HCT116 (cell line): ENCODE measurements at regions not wholly inside any gene's neighbourhood (a gene's known extent, or its start where the extent isn't known, plus 50 kb on each side); places are given as distances from the start of the nearest gene placed in this dataset.
"Not testable (repeated sequence)": the region's sequence is repeated elsewhere in the genome, so short reads cannot be mapped to it uniquely, and the experiment has no call there.

Source experiments
- ATF3 ChIP-seq: IDR thresholded peaks from 2 replicates; pipeline ENCODE4 v1.6.1; 2012
- CTCF ChIP-seq, 3 experiments: fragments of 200-600 bp in 1 of 3; sonication (generic) in 1 of 3; IDR thresholded peaks in 2 of 3; conservative IDR thresholded peaks in 1 of 3; 2 replicates each; pipeline ENCODE4 v1.5.1; 2012 to 2017; ENCODE audit warnings: low read depth in 2 of 3, low read length in 2 of 3, antibody characterized with exemption in 1 of 3, borderline replicate concordance in 1 of 3, control low read depth in 1 of 3, mild to moderate bottlenecking in 1 of 3, mixed read lengths in 1 of 3, mixed run types in 1 of 3, moderate library complexity in 1 of 3; ENCODE audit not compliant: insufficient read depth in 1 of 3
- EZH2 ChIP-seq: fragments of 200-600 bp; sonication (generic); IDR thresholded peaks from 2 replicates; pipeline ENCODE4 v1.6.1; 2017; ENCODE audit warnings: antibody characterized with exemption, mixed run types
- MAX ChIP-seq: IDR thresholded peaks from 2 replicates; pipeline ENCODE4 v1.6.1; 2012
- POLR2A ChIP-seq: IDR thresholded peaks from 2 replicates; pipeline ENCODE4 v1.7.0; 2011; ENCODE audit warnings: borderline replicate concordance; ENCODE audit not compliant: insufficient read depth, insufficient read length; ENCODE audit errors: extremely low read depth
- POLR2AphosphoS5 ChIP-seq: IDR thresholded peaks from 2 replicates; pipeline ENCODE4 v1.6.1; 2011; ENCODE audit warnings: mild to moderate bottlenecking, low read depth, low read length, moderate library complexity
- REST ChIP-seq: IDR thresholded peaks from 2 replicates; pipeline ENCODE4 v1.6.1; 2012; ENCODE audit warnings: low read depth
- SIN3A ChIP-seq: IDR thresholded peaks from 2 replicates; pipeline ENCODE4 v1.6.1; 2012; ENCODE audit warnings: low read depth
- SP1 ChIP-seq: IDR thresholded peaks from 2 replicates; pipeline ENCODE4 v1.6.1; 2012; ENCODE audit warnings: low read depth
- ZFX ChIP-seq: fragments of 450-650 bp; IDR thresholded peaks from 2 replicates; pipeline ENCODE4 v1.6.1; 2017
- ZNF274 ChIP-seq: fragments of 200-500 bp; sonication (Bioruptor generic); IDR thresholded peaks from 2 replicates; pipeline ENCODE4 v1.6.1; 2014; ENCODE audit warnings: mild to moderate bottlenecking, low read depth, low read length, inconsistent platforms

- TF ChIP-seq POLR2A; EZH2; CTCF (IDR thresholded peaks at IDR 0.05 in 2 of 3, conservative IDR thresholded peaks at IDR 0.05 in 1 of 3; ENCODE audit: borderline replicate concordance in 1 of 3, insufficient read depth in 1 of 3, low read depth in 2 of 3, low read length in 2 of 3); SP1; POLR2AphosphoS5; REST; MAX; ZNF274; SIN3A; ZFX; ATF3: not testable (repeated sequence)
Observed at GRCh38 chr2:177007726-177008125, 204.9 kb upstream of the HNRNPA3 start.
